ENCODE measurements at regions not wholly inside any gene's neighbourhood (a gene's known extent, or its start where the extent isn't known, plus 50 kb on each side); places are given as distances from the start of the nearest gene placed in this dataset.

GRCh38 chrX:78493180-78493579 is 165.8 kb upstream of the CYSLTR1 start:
- no peak for TF ChIP-seq CTCF (IDR thresholded peaks at IDR 0.05)
- no peak for TF ChIP-seq POLR2A (IDR thresholded peaks at IDR 0.05)

All from thyroid gland (tissue), 4 donors.